Ovary (tissue), 3 donors: ENCODE measurements at regions not wholly inside any gene's neighbourhood (a gene's known extent, or its start where the extent isn't known, plus 50 kb on each side); places are given as distances from the start of the nearest gene placed in this dataset.

Source experiments
- CTCF ChIP-seq, 3 donors: fragments of 450-650 bp in 2 of 3; fragments of 200-600 bp in 1 of 3; IDR thresholded peaks; one replicate each; pipeline versions ENCODE4 v1.5.1 to v1.8.0; 2016 to 2022; ENCODE audit warnings: antibody characterized with exemption in 3 of 3, mild to moderate bottlenecking in 1 of 3
- EP300 ChIP-seq: sonication (generic); formaldehyde crosslinking; IDR thresholded peaks from one replicate; pipeline ENCODE4 v1.6.1; 2017; ENCODE audit warnings: antibody characterized with exemption
- POLR2A ChIP-seq: fragments of 450-650 bp; IDR thresholded peaks from one replicate; pipeline ENCODE4 v1.6.1; 2017; ENCODE audit warnings: antibody characterized with exemption, mild to moderate bottlenecking, moderate library complexity
- donor health status: DM: no; HTN: no; CAD: no.

GRCh38 chr4:123503698-123504363 lies 107.2 kb downstream of the SPRY1 start:
- no peak for TF ChIP-seq CTCF (IDR thresholded peaks at IDR 0.05)
- TF ChIP-seq POLR2A, result no peak
- no peak for TF ChIP-seq EP300
